PC-3 (cell line): ENCODE measurements at regions not wholly inside any gene's neighbourhood (a gene's known extent, or its start where the extent isn't known, plus 50 kb on each side); places are given as distances from the start of the nearest gene placed in this dataset.

Experiments
- EZH2 ChIP-seq: fragments of 300-600 bp; sonication (generic); IDR thresholded peaks from one replicate; pipeline ENCODE4 v1.6.1; 2017; ENCODE audit warnings: antibody characterized with exemption, mild to moderate bottlenecking, low read length; ENCODE audit not compliant: unreplicated experiment
- TF ChIP-seq, protein P1 (sequence below): fragments of 300-600 bp; sonication (generic); conservative IDR thresholded peaks from 2 replicates; pipeline ENCODE4 v1.5.1; 2017; ENCODE audit warnings: antibody characterized with exemption, low read depth, mild to moderate bottlenecking, low read length

DNA sequence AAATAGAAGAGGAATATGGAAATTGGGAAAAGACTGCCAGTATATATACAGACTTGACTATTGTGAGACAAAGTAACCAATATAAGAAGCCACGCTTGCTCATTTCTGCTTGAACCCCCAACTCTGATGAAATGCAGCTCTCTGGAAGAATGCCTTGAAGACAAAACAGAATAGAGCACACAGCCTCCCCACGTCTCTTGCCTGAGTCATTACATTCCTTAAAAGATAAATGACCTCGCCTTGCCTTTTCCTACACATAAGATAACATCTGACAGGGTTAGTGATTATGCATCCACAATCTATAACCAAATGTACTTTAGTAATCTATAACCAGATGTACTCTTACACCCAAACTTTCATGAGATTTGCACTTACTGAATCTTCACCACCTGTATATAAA is 141.1 kb upstream of the EEF1E1 start:
- TF ChIP-seq, protein P1, sequence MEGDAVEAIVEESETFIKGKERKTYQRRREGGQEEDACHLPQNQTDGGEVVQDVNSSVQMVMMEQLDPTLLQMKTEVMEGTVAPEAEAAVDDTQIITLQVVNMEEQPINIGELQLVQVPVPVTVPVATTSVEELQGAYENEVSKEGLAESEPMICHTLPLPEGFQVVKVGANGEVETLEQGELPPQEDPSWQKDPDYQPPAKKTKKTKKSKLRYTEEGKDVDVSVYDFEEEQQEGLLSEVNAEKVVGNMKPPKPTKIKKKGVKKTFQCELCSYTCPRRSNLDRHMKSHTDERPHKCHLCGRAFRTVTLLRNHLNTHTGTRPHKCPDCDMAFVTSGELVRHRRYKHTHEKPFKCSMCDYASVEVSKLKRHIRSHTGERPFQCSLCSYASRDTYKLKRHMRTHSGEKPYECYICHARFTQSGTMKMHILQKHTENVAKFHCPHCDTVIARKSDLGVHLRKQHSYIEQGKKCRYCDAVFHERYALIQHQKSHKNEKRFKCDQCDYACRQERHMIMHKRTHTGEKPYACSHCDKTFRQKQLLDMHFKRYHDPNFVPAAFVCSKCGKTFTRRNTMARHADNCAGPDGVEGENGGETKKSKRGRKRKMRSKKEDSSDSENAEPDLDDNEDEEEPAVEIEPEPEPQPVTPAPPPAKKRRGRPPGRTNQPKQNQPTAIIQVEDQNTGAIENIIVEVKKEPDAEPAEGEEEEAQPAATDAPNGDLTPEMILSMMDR: no peak
- no peak for TF ChIP-seq EZH2
